ENCODE measurements at regions not wholly inside any gene's neighbourhood (a gene's known extent, or its start where the extent isn't known, plus 50 kb on each side); places are given as distances from the start of the nearest gene placed in this dataset.
"Not testable (repeated sequence)": the region's sequence is repeated elsewhere in the genome, so short reads cannot be mapped to it uniquely, and the experiment has no call there.

DNA sequence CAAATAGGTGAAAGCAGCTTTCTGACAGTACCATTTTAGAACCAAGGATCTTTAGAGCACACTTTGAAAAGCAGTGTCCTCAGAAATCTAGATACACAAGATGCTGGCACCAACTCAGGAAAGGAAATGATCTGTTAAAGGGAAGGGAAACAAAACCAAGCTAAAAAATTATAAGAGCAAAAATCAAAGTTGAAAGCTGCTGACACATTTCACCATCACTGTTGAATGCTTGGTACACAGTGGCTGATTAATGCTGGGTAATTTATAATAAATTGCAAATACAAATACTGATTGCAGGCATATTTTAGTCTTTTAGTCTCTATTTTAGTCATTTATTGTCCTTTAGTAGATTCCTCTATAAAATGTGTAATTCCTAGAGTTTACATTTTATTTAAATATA, 1540.1 kb upstream of the PCDH10 start:
- H2AFZ ChIP-seq (ENCODE audit: low read depth, low read length) = no peak overlapping the region
- DNase-seq (no peak), ATAC-seq (ENCODE audit: insufficient read depth, low read depth) (no peak)
- no peak overlapping the region for H3K4me3 ChIP-seq (ENCODE audit: low read depth in 1 of 2, low read length in 2 of 2)
- no peaks in the 10 kb centered on the region for H3K9me3 ChIP-seq (ENCODE audit: insufficient read depth, low read length, severe bottlenecking)
- no peak overlapping the region for H3K27ac ChIP-seq (ENCODE audit: low read length)
- no peak overlapping the region for H3K9ac ChIP-seq (ENCODE audit: low read depth, low read length)
- no peaks in the 10 kb centered on the region for H3K36me3 ChIP-seq (ENCODE audit: insufficient read depth, low read length)
- no peaks in the 10 kb centered on the region for H3K79me2 ChIP-seq (ENCODE audit: insufficient read depth, low read length)
- H4K20me1 ChIP-seq (ENCODE audit: insufficient read depth, low read length) = no peaks in the 10 kb centered on the region
- H3K4me2 ChIP-seq (ENCODE audit: insufficient read depth, low read length) = no peak overlapping the region
- no peaks in the 10 kb centered on the region for H3K27me3 ChIP-seq (ENCODE audit: insufficient read depth, low read length, poor library complexity)
- TF ChIP-seq, protein P1, sequence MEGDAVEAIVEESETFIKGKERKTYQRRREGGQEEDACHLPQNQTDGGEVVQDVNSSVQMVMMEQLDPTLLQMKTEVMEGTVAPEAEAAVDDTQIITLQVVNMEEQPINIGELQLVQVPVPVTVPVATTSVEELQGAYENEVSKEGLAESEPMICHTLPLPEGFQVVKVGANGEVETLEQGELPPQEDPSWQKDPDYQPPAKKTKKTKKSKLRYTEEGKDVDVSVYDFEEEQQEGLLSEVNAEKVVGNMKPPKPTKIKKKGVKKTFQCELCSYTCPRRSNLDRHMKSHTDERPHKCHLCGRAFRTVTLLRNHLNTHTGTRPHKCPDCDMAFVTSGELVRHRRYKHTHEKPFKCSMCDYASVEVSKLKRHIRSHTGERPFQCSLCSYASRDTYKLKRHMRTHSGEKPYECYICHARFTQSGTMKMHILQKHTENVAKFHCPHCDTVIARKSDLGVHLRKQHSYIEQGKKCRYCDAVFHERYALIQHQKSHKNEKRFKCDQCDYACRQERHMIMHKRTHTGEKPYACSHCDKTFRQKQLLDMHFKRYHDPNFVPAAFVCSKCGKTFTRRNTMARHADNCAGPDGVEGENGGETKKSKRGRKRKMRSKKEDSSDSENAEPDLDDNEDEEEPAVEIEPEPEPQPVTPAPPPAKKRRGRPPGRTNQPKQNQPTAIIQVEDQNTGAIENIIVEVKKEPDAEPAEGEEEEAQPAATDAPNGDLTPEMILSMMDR (IDR thresholded peaks at IDR 0.05; ENCODE audit: borderline replicate concordance, extremely low read depth, low read length, poor library complexity, severe bottlenecking) = no peak
- no peak for TF ChIP-seq EZH2 (IDR thresholded peaks at IDR 0.05; ENCODE audit: borderline replicate concordance, low read depth, low read length, severe bottlenecking)
- no peaks in the 10 kb centered on the region for H3K4me1 ChIP-seq (ENCODE audit: insufficient read depth, low read length)

DNA sequence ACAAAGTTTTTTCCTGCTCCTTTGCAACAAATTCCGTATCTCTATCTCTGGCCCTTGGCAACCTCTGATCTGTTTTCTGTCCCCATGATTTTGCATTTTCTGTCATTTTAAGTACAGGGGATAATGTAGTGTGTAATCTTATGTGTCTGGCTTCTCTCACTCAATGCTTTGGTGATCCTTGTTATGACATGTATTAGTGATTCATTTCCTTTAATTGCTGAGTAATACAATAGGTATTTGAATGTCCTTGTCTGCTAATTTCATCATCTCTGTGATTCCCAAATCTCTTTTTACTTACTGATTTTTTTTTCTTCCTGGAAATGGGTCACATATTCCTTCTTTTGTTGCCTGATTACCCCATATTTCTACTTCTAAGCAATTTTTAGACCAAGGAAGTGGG, 1538.6 kb upstream of the PCDH10 start:
- not testable (repeated sequence) for H3K9me3 ChIP-seq (ENCODE audit: insufficient read depth, low read length, severe bottlenecking); DNase-seq; H3K27ac ChIP-seq (ENCODE audit: low read length); H3K4me2 ChIP-seq (ENCODE audit: insufficient read depth, low read length); H4K20me1 ChIP-seq (ENCODE audit: insufficient read depth, low read length); H3K4me3 ChIP-seq (ENCODE audit: low read depth in 1 of 2, low read length in 2 of 2); ATAC-seq (ENCODE audit: insufficient read depth, low read depth); H3K4me1 ChIP-seq (ENCODE audit: insufficient read depth, low read length); H3K9ac ChIP-seq (ENCODE audit: low read depth, low read length); H3K79me2 ChIP-seq (ENCODE audit: insufficient read depth, low read length); H2AFZ ChIP-seq (ENCODE audit: low read depth, low read length); H3K27me3 ChIP-seq (ENCODE audit: insufficient read depth, low read length, poor library complexity); H3K36me3 ChIP-seq (ENCODE audit: insufficient read depth, low read length)

DNA sequence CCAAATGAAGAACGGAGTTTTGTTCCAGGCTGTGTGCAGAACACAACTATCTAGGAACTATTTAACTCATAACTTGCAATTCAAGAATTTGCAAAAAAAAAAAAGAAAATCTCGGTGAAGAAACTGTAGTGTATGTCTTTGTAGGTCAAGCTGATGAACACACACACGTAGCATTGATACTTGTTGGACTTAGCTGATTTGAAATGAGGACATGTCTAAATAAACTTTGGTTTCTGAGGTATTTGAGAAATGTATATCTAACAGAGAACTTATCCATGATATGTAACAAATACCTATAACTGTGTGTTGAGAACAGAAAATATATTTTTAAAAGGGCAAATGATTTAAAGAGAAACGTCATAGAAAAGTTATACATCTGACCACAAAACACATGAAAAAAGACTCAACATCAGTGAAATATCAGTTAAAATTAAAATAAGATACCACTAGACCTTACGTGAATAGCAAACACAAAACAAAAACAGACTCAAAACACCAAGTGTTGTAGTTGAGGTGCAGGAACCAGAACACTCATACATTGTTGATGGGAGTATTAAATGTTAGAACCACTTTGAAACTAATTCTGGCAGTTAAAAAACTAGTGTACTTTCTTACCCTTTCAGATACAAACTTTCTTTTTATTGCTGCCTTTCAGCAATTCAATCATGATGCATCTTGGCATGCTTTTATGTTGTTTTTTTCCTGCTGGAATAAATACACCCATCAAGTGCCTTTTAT, 1535.8 kb upstream of the PCDH10 start:
- Histone ChIP-seq H3K27ac (ENCODE audit: low read length) (no peak overlapping the region), H3K9me3 (ENCODE audit: insufficient read depth, low read length, severe bottlenecking) (no peaks in the 10 kb centered on the region), H3K4me2 (ENCODE audit: insufficient read depth, low read length) (no peak overlapping the region), H3K79me2 (ENCODE audit: insufficient read depth, low read length) (no peaks in the 10 kb centered on the region), H3K36me3 (ENCODE audit: insufficient read depth, low read length) (no peaks in the 10 kb centered on the region), H3K27me3 (ENCODE audit: insufficient read depth, low read length, poor library complexity) (no peaks in the 10 kb centered on the region), H3K4me1 (ENCODE audit: insufficient read depth, low read length) (no peaks in the 10 kb centered on the region), H3K4me3 (ENCODE audit: low read depth in 1 of 2, low read length in 2 of 2) (no peak overlapping the region), H3K9ac (ENCODE audit: low read depth, low read length) (no peak overlapping the region), H2AFZ (ENCODE audit: low read depth, low read length) (no peak overlapping the region), H4K20me1 (ENCODE audit: insufficient read depth, low read length) (no peaks in the 10 kb centered on the region)
- DNase-seq = no peak
- no peak for TF ChIP-seq EZH2 (IDR thresholded peaks at IDR 0.05; ENCODE audit: borderline replicate concordance, low read depth, low read length, severe bottlenecking)
- TF ChIP-seq, protein P1 (IDR thresholded peaks at IDR 0.05; ENCODE audit: borderline replicate concordance, extremely low read depth, low read length, poor library complexity, severe bottlenecking) = no peak
- no peak for ATAC-seq (ENCODE audit: insufficient read depth, low read depth)

DNA sequence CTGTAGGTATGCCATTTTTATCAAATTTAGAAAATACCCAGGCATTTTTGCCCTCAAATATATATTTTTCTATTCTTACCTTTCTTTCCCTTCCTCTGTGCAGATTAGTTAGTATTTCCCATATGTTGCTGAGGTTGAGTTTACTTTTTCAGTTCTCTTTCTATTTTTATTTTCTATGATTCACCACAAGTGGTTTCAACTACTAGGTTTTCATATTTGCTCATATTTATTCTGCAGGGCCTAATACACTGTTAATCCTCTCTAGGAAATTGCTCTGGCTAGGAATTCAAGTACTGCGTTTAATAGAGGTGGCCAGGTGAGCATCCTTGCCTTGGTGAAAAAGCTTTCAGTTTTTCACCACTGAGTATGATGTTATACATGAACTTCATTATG, 1535.3 kb upstream of the PCDH10 start:
- no peaks in the 10 kb centered on the region for H3K4me1 ChIP-seq (ENCODE audit: insufficient read depth, low read length)
- H3K4me2 ChIP-seq (ENCODE audit: insufficient read depth, low read length) = no peak overlapping the region
- H2AFZ ChIP-seq (ENCODE audit: low read depth, low read length) = no peak overlapping the region
- H3K27ac ChIP-seq (ENCODE audit: low read length) = no peak overlapping the region
- ATAC-seq (ENCODE audit: insufficient read depth, low read depth) = no peak
- no peaks in the 10 kb centered on the region for H3K9me3 ChIP-seq (ENCODE audit: insufficient read depth, low read length, severe bottlenecking)
- H3K9ac ChIP-seq (ENCODE audit: low read depth, low read length) = no peak overlapping the region
- no peak overlapping the region for H3K4me3 ChIP-seq (ENCODE audit: low read depth in 1 of 2, low read length in 2 of 2)
- H3K27me3 ChIP-seq (ENCODE audit: insufficient read depth, low read length, poor library complexity) = no peaks in the 10 kb centered on the region
- no peaks in the 10 kb centered on the region for H3K36me3 ChIP-seq (ENCODE audit: insufficient read depth, low read length)
- DNase-seq = no peak
- H3K79me2 ChIP-seq (ENCODE audit: insufficient read depth, low read length) = no peaks in the 10 kb centered on the region
- H4K20me1 ChIP-seq (ENCODE audit: insufficient read depth, low read length) = no peaks in the 10 kb centered on the region
- no peak for TF ChIP-seq EZH2 (IDR thresholded peaks at IDR 0.05; ENCODE audit: borderline replicate concordance, low read depth, low read length, severe bottlenecking)

All from DND-41 (cell line).